ENCODE measurements at regions not wholly inside any gene's neighbourhood (a gene's known extent, or its start where the extent isn't known, plus 50 kb on each side); places are given as distances from the start of the nearest gene placed in this dataset.

DNA sequence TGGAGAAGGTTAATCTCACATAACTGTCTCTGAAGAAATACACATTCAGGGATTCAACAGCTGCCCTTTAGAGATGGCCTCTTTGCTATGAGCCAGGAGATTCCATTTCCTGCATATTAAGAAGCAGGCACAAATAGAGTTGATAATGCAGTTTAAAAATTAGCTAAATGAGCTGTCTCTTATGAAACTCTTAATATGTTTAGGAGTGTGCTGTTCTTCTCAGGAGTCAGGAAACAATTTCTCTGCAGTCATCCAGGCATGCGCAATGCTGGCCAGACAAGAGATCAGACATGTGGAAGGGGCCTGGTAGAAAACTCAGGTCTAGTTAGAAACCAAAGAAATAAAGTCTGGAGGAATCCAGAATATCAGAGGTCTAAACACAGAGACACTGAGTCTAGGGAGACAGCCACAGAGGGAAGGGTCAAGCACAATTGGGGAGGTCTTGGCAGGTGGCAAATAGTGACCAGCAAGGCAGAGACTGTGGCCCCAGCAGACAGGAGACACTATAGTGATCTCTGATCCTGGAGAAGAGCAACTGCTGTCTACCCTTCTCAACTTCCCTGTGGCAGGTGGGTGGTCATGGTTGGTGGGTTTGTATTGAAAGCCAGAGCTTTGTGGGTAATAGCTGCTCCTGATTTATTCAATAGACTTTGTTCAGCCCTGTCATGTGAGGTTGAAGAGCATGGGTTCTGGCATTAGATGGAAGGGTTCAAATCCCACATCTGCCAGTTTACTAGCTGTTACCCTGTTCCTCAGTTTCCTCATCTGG, 185.8 kb upstream of the RMST start:
- no peak for DNase-seq

GRCh38 chr12:97283297-97283696, 179.3 kb upstream of the RMST start:
- DNase-seq = no peak

- DNase-seq = no peak
These were observed 174.1 kb upstream of the RMST start for GRCh38 chr12:97288531-97288930.

- DNase-seq = no peak
These were observed 170.0 kb upstream of the RMST start for GRCh38 chr12:97292588-97292987.

DNA sequence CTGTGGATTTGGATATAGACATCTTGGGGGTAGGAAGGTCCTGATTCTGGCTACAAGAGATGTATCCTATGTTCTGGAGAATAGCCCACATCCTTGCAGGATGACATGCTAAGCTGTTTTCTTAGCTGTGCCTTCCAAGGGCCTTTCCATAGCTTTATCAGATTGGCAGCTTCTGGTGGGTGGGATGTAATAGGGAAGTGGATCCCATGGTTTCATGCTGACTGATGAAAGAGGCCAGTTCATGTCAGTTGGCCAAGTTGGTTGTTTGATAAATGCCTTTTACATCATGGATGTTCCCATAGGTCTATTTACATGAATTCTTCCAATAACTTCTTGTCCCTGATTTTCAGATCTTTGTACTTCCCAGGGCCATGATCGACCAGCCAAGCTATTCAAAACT, 169.1 kb upstream of the RMST start:
- DNase-seq = no peak

DNA sequence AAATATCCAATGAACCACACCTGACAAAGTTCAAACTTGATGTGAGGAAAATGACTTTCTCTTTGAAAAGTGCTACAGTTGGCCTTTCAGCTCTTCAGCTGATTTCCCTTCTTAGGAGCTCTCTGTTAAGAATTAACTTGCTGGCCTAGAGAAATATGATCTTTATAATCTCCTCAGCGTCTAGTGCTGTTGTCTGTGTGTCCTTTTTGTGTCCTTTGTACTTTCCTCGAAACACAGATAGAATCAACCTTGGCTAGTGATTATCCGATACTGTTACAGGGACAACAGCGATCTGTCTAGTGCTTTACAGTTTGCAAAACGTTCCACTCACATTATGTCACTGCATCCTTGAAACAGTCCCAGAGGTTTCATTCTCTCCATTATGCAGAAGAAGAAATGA, 162.8 kb upstream of the RMST start:
- DNase-seq = no peak

- no peak for DNase-seq
These were observed 162.2 kb upstream of the RMST start for GRCh38 chr12:97300431-97300830.

DNA sequence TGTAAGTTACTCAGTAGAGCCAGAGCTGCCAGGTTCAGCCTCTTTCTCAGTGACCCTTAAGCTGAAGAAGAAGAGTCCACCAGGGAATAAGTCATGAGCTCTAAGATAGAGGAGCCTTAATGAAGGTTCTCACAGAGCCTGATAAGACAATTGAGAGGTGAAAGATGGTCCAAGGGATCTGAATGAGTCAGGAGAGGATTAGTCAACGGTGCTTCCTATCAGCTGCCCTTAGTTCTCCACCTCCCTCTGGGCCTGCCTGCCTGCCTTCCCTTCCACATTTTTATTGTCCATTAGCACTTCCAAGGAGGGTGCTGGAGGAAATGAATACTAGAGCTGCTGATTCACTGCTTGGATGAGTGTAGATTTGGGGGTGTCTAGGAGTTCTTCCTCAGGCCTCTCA, 161.7 kb upstream of the RMST start:
- DNase-seq = no peak

GRCh38 chr12:97301576-97301975, 161.0 kb upstream of the RMST start:
- no peak for DNase-seq

DNA sequence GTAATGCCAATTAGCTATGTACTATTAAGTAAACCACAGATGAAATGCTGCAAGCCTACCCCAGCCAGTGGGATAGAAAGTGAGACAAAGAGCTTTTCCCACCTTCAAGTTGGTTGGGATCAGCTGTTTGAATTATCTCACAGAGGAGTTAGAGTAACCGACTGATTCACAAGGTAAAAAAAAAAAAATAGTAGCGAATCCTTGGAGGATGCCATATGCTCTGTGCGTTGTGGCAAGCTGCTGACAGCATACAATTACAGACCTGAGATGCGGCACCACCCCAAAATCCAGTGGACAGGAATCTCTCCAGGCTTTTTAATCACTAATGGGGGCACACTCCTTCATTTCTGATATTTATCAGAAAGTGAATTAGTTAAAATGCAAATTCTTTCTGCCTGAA, 157.0 kb upstream of the RMST start:
- DNase-seq = no peak

DNA sequence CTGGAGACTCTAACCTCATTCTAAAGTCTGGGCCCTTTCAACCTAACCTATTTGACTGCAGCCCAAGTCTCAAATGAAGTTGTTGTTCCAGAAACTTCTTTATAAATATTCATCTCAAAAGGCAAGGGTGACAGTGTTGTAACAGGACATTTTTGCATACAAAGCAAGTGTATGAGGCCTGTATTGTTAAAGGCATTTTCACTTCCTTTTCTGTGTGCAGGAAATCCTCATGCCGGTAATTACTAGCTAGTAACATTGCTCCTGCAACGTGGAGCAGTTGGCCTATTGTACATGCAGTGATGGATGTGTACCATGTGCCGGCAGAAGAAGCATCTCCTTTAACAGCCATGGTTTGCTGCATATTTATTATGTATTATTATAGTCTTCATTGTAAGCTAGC, 156.5 kb upstream of the RMST start:
- DNase-seq = no peak

- peak; percentile 11 for DNase-seq
These were observed 153.9 kb upstream of the RMST start for GRCh38 chr12:97308576-97309198.

DNA sequence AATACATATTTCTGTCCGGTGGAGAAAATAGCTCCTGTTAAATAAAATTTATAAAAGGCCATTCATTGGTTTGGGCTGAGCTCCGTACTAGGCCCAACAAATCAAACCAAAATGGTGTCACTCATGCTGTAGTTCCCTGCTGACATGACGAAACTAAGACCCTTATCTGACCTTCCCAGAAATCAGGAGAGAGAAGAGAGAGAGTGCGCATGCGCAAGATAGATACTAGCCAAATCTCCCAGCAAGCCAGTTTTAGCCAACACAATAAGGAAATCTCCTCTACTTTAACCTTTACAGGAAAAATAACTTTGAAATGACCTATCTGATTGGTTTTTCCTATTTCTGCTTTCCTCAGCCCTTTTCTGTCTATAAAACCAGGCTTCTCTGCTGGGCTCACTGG, 152.7 kb upstream of the RMST start:
- no peak for DNase-seq

DNA sequence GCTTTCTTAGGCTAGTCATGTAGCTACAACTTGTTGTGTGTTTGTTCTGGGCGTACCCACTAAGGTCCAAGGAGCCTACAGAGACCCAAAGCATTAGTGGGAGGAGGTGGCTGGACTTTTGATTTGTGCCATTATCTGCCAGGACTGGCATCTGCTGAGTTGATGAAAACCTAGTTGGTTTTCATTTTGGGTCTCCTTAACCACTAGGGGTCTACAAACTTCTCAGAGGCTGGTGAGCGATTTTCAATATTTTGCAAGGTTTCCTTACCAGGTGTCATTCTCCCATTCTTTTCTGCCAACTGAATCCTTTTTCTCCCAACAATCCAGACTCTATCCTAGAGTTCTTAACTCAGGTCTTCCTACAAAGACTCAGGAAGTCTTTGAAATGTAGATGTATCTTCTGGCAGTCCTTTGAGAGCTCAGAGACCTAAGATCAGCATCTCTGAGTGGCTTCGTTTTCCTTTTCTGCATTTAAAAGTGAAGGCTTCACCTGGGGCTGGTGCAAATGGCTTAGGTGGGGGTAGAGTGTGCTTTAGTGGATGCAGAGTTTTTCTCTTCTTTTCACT, 150.0 kb upstream of the RMST start:
- DNase-seq = no peak

DNA sequence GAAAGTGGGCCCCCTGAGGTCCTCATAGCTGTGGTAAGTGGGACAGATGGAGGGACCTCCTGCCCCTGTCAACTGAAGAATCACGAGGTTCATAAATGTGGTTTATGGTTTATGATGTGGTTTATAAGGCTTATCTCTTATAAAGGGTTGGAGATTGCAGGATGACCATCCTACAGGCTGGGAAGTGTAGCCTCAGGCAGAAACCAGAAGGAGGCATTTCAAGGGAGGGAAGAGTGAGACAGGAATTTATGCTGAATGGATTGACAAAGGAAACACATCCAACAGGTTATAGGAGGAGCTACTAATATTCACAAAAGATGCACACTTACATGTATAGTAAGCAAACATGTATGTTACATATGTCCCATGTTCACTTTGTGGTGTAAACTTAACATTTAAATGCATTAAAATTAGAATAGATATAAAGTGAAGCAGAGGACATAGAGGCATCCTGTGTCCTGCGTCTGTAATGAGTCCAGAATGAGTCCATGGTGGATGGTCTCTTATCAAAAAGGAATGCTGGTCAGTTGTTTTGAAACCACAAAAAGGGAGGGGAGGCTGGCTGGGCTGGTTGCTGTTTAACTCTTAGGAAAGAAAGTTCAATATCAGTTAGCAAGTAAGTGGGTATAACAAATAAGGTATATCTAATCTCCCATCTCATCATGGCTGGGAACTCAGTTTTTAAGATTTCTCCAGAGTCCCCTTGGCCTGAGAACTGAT, 149.0 kb upstream of the RMST start:
- DNase-seq = no peak

GRCh38 chr12:97316321-97316720, 146.3 kb upstream of the RMST start:
- DNase-seq = no peak

DNA sequence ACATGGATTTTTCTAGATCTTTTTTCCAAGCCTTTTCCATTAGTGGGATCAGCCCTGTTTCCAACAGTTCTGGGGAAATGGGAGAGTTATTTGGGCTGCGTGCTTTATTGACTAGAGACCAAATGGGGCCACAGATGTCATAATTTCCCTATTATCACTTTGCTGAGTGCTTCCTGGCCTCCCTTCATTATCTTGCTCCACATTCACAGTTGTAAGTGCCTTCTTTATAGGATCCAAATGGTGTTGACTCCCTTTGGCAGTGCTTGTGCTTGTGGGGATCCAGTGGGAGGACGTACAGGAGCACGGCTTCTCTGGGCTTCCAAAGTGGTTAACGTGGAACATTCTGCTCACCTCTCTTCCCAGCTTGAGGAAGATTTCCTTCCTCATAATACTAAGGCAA, 141.0 kb upstream of the RMST start:
- no peak for DNase-seq

GRCh38 chr12:97322388-97322787, 140.2 kb upstream of the RMST start:
- no peak for DNase-seq

- DNase-seq = no peak
These were observed 139.4 kb upstream of the RMST start for GRCh38 chr12:97323154-97323553.

- DNase-seq = no peak
These were observed 138.1 kb upstream of the RMST start for GRCh38 chr12:97324471-97324870.

DNA sequence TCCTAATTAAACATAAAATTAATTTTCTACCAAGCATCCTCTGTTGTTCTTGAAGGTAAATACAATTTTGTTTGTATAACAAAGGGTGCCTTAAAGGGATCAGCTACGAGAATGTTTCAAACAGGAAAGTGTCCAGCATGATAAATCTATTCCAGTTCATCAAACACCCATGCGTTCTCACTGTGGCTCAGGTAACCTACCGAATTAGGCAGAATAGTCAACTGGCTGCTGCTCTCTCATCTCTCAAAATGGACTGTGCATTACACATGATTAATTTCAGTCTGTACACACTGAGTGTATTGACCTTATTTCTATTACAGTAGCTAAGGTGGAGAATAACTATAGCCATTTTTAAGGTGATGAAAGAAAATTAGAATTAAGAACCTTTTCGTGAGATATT, 127.5 kb upstream of the RMST start:
- no peak for DNase-seq

GRCh38 chr12:97336900-97337751, 125.5 kb upstream of the RMST start:
- no peak for DNase-seq

DNA sequence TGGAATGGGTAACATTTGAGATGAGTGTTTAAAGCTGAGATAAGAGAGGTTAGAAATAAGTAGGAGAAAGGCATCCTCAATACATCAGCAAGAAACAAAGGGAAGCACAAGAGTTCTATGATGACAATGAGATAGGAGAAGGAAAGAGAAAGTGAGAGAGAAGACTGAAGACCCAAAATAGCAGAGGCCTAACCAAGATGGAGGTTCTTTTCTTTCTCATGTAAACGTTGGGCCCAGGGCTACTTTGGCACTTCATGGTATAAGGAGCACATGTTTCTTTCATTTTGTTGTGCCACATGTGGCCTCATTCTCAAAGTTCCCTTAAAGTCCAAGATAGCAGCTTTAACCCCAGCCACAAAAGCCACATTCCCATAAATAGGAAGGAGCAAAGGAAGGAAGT, 120.5 kb upstream of the RMST start:
- DNase-seq = no peak
